GM23248 (cell line): ENCODE measurements at regions not wholly inside any gene's neighbourhood (a gene's known extent, or its start where the extent isn't known, plus 50 kb on each side); places are given as distances from the start of the nearest gene placed in this dataset.

ENCODE experiments used
- DNase-seq: peaks from one replicate; pipeline ENCODE4 v3.0.0-alpha.2; 2015
- H2AFZ ChIP-seq: fragments of 200-600 bp; sonication (generic); 2 replicates; pipeline ENCODE4 v1.6.1; 2016; ENCODE audit warnings: antibody characterized with exemption
- H3F3A ChIP-seq: fragments of 200-600 bp; sonication (generic); 2 replicates; pipeline ENCODE4 v1.6.1; 2016; ENCODE audit warnings: mild to moderate bottlenecking, antibody characterized with exemption, mixed run types; ENCODE audit not compliant: insufficient read depth
- H3K27ac ChIP-seq: fragments of 200-600 bp; sonication (generic); 2 replicates; pipeline ENCODE4 v1.5.1; 2016; ENCODE audit warnings: mild to moderate bottlenecking
- H3K27me3 ChIP-seq: fragments of 200-600 bp; sonication (generic); replicated peaks from 2 replicates; pipeline ENCODE4 v1.6.1; 2016; ENCODE audit warnings: mild to moderate bottlenecking; ENCODE audit not compliant: insufficient read depth
- H3K36me3 ChIP-seq: fragments of 200-600 bp; sonication (generic); 2 replicates; pipeline ENCODE4 v1.6.1; 2016; ENCODE audit warnings: low read depth, mild to moderate bottlenecking
- H3K4me1 ChIP-seq: fragments of 200-600 bp; sonication (generic); 2 replicates; pipeline ENCODE4 v1.6.1; 2016; ENCODE audit warnings: mild to moderate bottlenecking; ENCODE audit not compliant: insufficient read depth
- H3K4me2 ChIP-seq: fragments of 200-600 bp; sonication (generic); one replicate; pipeline ENCODE4 v1.6.1; 2016; ENCODE audit warnings: mild to moderate bottlenecking; ENCODE audit not compliant: unreplicated experiment
- H3K4me3 ChIP-seq: fragments of 200-600 bp; sonication (generic); 2 replicates; pipeline ENCODE4 v1.5.1; 2016; ENCODE audit warnings: mild to moderate bottlenecking
- H3K79me2 ChIP-seq: fragments of 200-600 bp; sonication (generic); 2 replicates; pipeline ENCODE4 v1.6.1; 2016; ENCODE audit warnings: mild to moderate bottlenecking; ENCODE audit not compliant: insufficient read depth
- H3K9ac ChIP-seq: fragments of 200-600 bp; sonication (generic); 2 replicates; pipeline ENCODE4 v1.6.1; 2016; ENCODE audit warnings: mild to moderate bottlenecking
- H3K9me2 ChIP-seq: fragments of 200-600 bp; sonication (generic); 2 replicates; pipeline ENCODE4 v1.6.1; 2016; ENCODE audit warnings: mixed run types, mild to moderate bottlenecking, moderate library complexity; ENCODE audit not compliant: insufficient read depth
- H3K9me3 ChIP-seq: fragments of 200-600 bp; sonication (generic); one replicate; pipeline ENCODE4 v1.6.1; 2017; ENCODE audit warnings: low read depth
- H4K20me1 ChIP-seq: fragments of 200-600 bp; sonication (generic); 2 replicates; pipeline ENCODE4 v1.6.0; 2016; ENCODE audit not compliant: insufficient read depth
- EZH2 ChIP-seq: fragments of 200-600 bp; sonication (generic); IDR thresholded peaks from 2 replicates; pipeline ENCODE4 v1.6.1; 2018; ENCODE audit warnings: antibody characterized with exemption, mild to moderate bottlenecking; ENCODE audit not compliant: insufficient read depth, poor library complexity, severe bottlenecking
- EZH2phosphoT487 ChIP-seq: fragments of 200-600 bp; sonication (generic); IDR thresholded peaks from 2 replicates; pipeline ENCODE4 v1.6.1; 2018; ENCODE audit warnings: antibody characterized with exemption, moderate library complexity, mild to moderate bottlenecking, low read depth; ENCODE audit not compliant: insufficient read depth
- WGBS, 2 experiments: methylation state at CpG; one replicate each; pipeline ENCODE4 v1.1.6; 2015 to 2017; ENCODE audit warnings: low lambda C conversion rate in 2 of 2, low coverage in 1 of 2; ENCODE audit errors: missing lambda C conversion rate in 2 of 2; 5-methylcytosine and 5-hydroxymethylcytosine counted together
- in situ Hi-C: fragments of 300-500 bp; cut with MboI; formaldehyde crosslinking; loops from 2 replicates; pipeline ENCODE4 v1.15.0; 2020

DNA sequence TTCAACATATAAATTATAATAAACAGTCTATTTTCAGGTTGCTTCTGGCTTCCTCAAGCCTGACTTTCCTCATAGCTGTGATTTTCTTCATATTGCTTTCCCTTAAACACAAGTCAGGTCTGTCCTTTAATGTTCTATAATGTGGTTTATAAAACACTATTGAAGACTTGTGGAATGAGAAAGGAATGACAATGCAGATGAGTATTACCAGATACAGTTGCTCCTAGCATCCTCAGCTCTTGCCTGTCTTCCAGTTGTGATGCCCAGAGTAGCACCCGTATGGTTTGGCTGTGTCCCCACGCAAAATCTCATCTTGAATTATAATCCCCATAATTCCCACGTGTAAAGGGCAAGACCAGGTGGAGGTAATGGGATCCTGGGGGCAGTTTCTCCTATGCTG, 265.7 kb upstream of the BOD1L1 start:
- 95 to 96% methylated on average over 3 of the region's 3 CpGs for WGBS, 2 experiments
- peaks cover 33% of the 10 kb centered on the region for H3K4me1 ChIP-seq

DNA sequence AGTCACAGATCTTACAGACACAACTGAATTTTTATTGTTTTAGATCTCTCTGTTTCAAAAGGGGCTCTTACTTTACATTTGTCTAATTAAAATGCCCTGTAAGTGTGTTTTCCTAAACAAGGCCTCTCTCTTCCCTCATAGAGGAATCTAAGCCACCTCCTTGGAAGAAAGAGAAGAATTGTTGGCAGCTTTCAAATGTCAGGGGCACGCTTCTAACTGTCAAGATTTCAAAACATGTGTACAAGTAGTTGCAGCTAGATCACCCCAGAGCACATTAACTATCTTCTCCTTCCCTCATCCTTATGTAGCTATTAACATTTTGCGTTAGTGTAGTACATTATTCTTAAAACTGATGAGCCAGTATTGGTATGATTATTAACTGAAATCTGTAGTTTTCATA, 266.5 kb upstream of the BOD1L1 start:
- Histone ChIP-seq H3K9me2 (no peaks in the 10 kb centered on the region), H3K4me2 (peak overlapping the region; percentile 86), H3K9ac (no peak overlapping the region), H3K4me3 (no peak overlapping the region), H2AFZ (peak overlapping the region; percentile 77; the same call in 1 of the 2 replicates), H3K27me3 (no peaks in the 10 kb centered on the region), H3F3A (peaks cover 31% of the 10 kb centered on the region), H4K20me1 (no peaks in the 10 kb centered on the region), H3K9me3 (no peaks in the 10 kb centered on the region), H3K27ac (peak overlapping the region; percentile 99), H3K36me3 (no peaks in the 10 kb centered on the region), H3K79me2 (no peaks in the 10 kb centered on the region), H3K4me1 (peaks cover 26% of the 10 kb centered on the region)
- 78 to 87% methylated on average over 2 of the region's 2 CpGs for WGBS, 2 experiments
- TF ChIP-seq EZH2phosphoT487: no peak
- no peak for DNase-seq
- in situ Hi-C loops: loop anchor here (25.0 kb wide), 1 partner anchor 1118 kb away; the partner anchor contains the start of gene CPEB2

More for the DNA sequence above, 265.7 kb upstream of the BOD1L1 start:
- H3K27ac ChIP-seq: peak overlapping the region; percentile 99
- in situ Hi-C loops: loop anchor here (25.0 kb wide), 1 partner anchor 1119 kb away; the partner anchor contains the start of gene CPEB2
- no peaks in the 10 kb centered on the region for H3K79me2 ChIP-seq
- H3F3A ChIP-seq: peaks cover 31% of the 10 kb centered on the region
- no peak for TF ChIP-seq EZH2phosphoT487
- TF ChIP-seq EZH2: no peak
- H3K36me3 ChIP-seq: no peaks in the 10 kb centered on the region
- DNase-seq: peak; percentile 47
- peak overlapping the region; percentile 86 for H3K4me2 ChIP-seq
- H3K27me3 ChIP-seq: no peaks in the 10 kb centered on the region
- peak overlapping the region; percentile 61 for H3K4me3 ChIP-seq
- no peaks in the 10 kb centered on the region for H3K9me3 ChIP-seq
- H2AFZ ChIP-seq: peak overlapping the region; percentile 77
- H3K9me2 ChIP-seq: no peaks in the 10 kb centered on the region
- peak overlapping the region; percentile 83 for H3K9ac ChIP-seq
- H4K20me1 ChIP-seq: no peaks in the 10 kb centered on the region

DNA sequence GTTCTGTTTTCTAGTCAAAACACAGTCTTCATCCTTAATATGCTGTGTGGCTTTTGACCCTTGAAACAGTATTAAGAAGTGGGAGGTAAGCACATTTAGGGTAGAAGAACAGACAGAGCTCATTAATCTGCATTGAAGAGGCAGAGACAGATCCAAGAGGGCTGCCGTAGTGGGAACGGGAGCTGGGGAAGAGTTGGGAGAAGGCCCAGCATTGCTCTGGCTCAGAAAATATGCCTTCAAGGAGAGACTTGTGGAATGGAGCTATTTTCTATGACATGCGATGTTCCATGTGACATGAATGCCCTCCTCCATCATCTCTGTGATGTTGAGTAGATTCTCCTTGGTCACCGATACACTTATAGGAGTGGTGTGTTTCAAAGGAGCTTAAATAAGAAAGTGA, 273.3 kb upstream of the BOD1L1 start:
- no peaks in the 10 kb centered on the region for H3K79me2 ChIP-seq
- no peak overlapping the region for H2AFZ ChIP-seq
- H3K4me1 ChIP-seq: peaks cover 8% of the 10 kb centered on the region; the same call in 1 of the 2 replicates
- DNase-seq: no peak
- WGBS, 2 experiments: 58 to 70% methylated on average over 4 of the region's 4 CpGs
- H3K4me3 ChIP-seq: no peak overlapping the region
- no peaks in the 10 kb centered on the region for H3F3A ChIP-seq
- H4K20me1 ChIP-seq: no peaks in the 10 kb centered on the region
- H3K9me2 ChIP-seq: no peaks in the 10 kb centered on the region
- H3K9me3 ChIP-seq: no peaks in the 10 kb centered on the region
- in situ Hi-C loops: no loop called here
- no peaks in the 10 kb centered on the region for H3K36me3 ChIP-seq
- TF ChIP-seq EZH2 (no peak), EZH2phosphoT487 (no peak)
- H3K9ac ChIP-seq: no peak overlapping the region
- H3K27ac ChIP-seq: no peak overlapping the region
- no peaks in the 10 kb centered on the region for H3K27me3 ChIP-seq
- H3K4me2 ChIP-seq: no peak overlapping the region

GRCh38 chr4:13902146-13902545, 274.6 kb upstream of the BOD1L1 start:
- H3K4me1 ChIP-seq: peaks cover 20% of the 10 kb centered on the region
- H2AFZ ChIP-seq: no peak overlapping the region
- whole genome bisulfite sequencing, 2 experiments: 97 to 100% methylated on average over 1 of the region's 1 CpG
- no peaks in the 10 kb centered on the region for H3K9me3 ChIP-seq
- H3K36me3 ChIP-seq: no peaks in the 10 kb centered on the region
- H3K79me2 ChIP-seq: no peaks in the 10 kb centered on the region
- H3K4me3 ChIP-seq: no peak overlapping the region
- in situ Hi-C loops: no loop called here
- H4K20me1 ChIP-seq: no peaks in the 10 kb centered on the region
- TF ChIP-seq EZH2phosphoT487: no peak
- no peak for TF ChIP-seq EZH2
- no peak overlapping the region for H3K27ac ChIP-seq
- peak; percentile 12 for DNase-seq
- H3K9me2 ChIP-seq: no peaks in the 10 kb centered on the region
- H3K27me3 ChIP-seq: no peaks in the 10 kb centered on the region
- H3F3A ChIP-seq: peaks cover 12% of the 10 kb centered on the region; the same call in 1 of the 2 replicates
- no peak overlapping the region for H3K4me2 ChIP-seq
- no peak overlapping the region for H3K9ac ChIP-seq

DNA sequence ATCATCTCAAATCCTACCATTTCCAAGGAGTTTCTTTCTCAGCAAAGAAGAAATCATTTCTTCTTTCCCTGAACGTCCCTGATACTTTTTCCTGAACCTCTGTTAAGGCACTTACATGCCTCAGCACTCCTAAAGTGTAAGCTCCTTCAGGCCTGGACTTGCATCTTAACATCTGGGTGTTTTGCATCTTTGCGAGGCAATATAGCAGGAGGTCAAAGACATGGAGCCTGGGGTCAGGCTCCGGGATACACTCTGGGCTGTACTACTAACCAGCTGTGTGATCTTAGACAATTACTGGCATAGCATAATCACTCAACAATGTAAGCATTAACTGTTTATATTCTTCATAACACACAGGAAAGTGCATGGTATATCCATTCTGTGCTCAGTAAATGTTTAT, 275.5 kb upstream of the BOD1L1 start:
- 69 to 72% methylated on average over 3 of the region's 3 CpGs for WGBS, 2 experiments
- Histone ChIP-seq H3K27me3 (no peaks in the 10 kb centered on the region), H3K9me2 (no peaks in the 10 kb centered on the region), H3K4me1 (peaks cover 27% of the 10 kb centered on the region), H3K9me3 (no peaks in the 10 kb centered on the region), H3F3A (peaks cover 17% of the 10 kb centered on the region), H3K4me2 (no peak overlapping the region), H3K9ac (no peak overlapping the region), H3K4me3 (no peak overlapping the region), H4K20me1 (no peaks in the 10 kb centered on the region), H3K36me3 (no peaks in the 10 kb centered on the region), H3K27ac (no peak overlapping the region), H2AFZ (no peak overlapping the region), H3K79me2 (no peaks in the 10 kb centered on the region)
- DNase-seq: no peak
- TF ChIP-seq EZH2: no peak
- TF ChIP-seq EZH2phosphoT487: no peak
- in situ Hi-C loops: no loop called here
